Mammary epithelial cell (primary cell): ENCODE measurements at regions not wholly inside any gene's neighbourhood (a gene's known extent, or its start where the extent isn't known, plus 50 kb on each side); places are given as distances from the start of the nearest gene placed in this dataset.

Source experiments
- CTCF ChIP-seq, 2 donors: IDR thresholded peaks in 1 of 2; conservative IDR thresholded peaks in 1 of 2; 2 replicates each; pipeline ENCODE4 v1.5.1; 2011 to 2012; ENCODE audit warnings: inconsistent platforms in 2 of 2, low read length in 2 of 2, mild to moderate bottlenecking in 2 of 2, control low read depth in 1 of 2, low read depth in 1 of 2; ENCODE audit not compliant: insufficient read depth in 1 of 2; ENCODE audit errors: extremely low read depth in 1 of 2
- EZH2 ChIP-seq: IDR thresholded peaks from 2 replicates; pipeline ENCODE4 v1.6.1; 2012; ENCODE audit warnings: low read length, inconsistent platforms, borderline replicate concordance

GRCh38 chr9:82599336-82599949 is 463.5 kb downstream of the RASEF start:
- TF ChIP-seq CTCF (conservative IDR thresholded peaks at IDR 0.05 in 1 of 2, IDR thresholded peaks at IDR 0.05 in 1 of 2; ENCODE audit: extremely low read depth in 1 of 2, insufficient read depth in 1 of 2, low read depth in 1 of 2, low read length in 2 of 2), result no peak
- no peak for TF ChIP-seq EZH2
